ELF-1 (cell line): ENCODE measurements at regions not wholly inside any gene's neighbourhood (a gene's known extent, or its start where the extent isn't known, plus 50 kb on each side); places are given as distances from the start of the nearest gene placed in this dataset.
A peak's percentile ranks its signal among the peaks of the same experiment; 100 is the strongest.
"Not testable (repeated sequence)": the region's sequence is repeated elsewhere in the genome, so short reads cannot be mapped to it uniquely, and the experiment has no call there.

ENCODE experiments used
- DNase-seq: peaks from one replicate; pipeline ENCODE4 v3.0.0-alpha.2; 2016; ENCODE audit warnings: low read depth, low spot score

GRCh38 chr7:112540839-112541577 lies 60.2 kb downstream of the LSMEM1 start:
- no peak for DNase-seq

DNA sequence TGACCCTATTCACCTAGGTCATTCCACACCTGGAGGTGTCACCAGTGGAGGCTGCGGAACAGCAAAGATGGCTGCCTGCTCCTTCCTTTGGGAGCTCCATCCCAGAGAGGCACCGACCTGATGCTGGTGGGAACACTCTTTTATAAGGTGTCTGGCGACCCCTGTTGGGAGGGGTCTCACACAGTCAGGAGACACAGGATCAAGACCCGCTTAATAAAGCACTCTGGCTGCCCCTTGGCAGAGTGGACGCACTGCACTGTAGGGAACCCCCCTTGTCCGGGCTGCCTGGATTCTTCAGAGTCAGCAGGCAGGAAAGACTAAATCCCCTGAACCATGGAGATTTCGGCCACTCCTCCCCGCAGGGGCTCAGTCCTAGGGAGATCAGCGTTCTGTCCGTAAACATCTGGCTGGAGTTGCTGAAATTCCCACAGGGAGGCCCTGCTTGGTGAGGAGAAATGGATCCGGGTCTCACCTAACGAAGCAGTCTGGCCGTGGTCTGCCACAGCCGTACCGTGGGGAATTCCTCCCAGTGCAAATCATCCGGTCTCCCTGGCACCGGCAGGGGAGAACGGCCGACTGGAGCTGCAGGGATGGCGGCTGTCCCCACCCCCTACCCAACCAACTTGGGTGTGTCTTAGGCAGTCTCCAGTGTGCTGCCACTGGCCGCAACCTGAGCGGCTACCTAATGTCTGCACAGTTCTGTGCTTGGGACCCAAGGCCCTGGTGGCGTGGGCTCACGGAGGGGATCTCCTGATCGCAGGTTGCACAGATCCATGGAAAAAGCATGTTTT lies 66.1 kb downstream of the LSMEM1 start:
- DNase-seq = peak; percentile 48

DNA sequence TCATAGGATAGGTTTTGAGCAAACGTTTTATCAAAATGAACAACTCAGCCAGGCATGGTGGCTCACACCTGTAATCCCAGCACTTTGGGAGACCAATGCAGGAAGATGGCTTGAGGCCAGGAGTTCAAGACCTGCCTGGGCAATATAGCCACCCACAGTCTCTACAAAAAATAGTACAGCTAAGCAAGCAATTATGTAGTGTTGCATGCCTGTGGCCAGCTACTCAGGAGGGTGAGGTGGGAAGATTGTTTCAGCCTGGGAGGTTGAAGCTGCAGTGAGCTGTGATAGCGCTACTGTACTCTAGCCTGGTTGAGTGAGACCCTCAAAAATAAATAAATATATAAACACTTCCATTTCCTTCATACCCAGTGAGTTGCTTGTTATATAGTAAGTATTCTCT lies 67.1 kb downstream of the LSMEM1 start:
- no peak for DNase-seq

DNA sequence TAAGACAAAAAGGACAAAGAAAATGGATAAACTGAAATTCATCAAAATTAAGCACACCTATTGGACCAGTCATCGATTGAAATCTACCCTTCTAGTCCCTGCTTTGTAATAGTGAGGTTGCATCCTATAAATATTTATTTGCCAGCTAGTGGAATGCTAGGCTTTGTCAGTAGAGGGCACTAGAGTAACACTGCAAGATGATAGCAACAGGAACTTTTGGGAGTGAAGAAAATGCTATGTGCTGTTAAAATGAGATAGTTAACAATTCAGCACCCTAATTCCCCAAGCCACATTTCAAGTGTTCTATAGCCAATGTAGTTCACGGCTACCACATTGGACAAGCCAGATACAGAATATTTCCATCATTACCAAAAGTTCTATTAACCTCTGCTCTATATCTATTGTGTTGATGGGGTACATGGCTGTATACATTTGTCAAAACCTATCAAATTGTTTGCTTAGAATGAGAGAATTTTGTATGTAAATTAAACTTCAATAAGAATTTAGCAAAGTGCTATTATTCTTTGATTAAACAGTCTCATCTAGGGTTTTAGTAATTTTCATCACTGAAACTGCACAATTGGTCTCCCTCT lies 69.8 kb downstream of the LSMEM1 start:
- DNase-seq = no peak

- not testable (repeated sequence) for DNase-seq
Measured at GRCh38 chr7:112551521-112551920, 70.7 kb downstream of the LSMEM1 start.

DNA sequence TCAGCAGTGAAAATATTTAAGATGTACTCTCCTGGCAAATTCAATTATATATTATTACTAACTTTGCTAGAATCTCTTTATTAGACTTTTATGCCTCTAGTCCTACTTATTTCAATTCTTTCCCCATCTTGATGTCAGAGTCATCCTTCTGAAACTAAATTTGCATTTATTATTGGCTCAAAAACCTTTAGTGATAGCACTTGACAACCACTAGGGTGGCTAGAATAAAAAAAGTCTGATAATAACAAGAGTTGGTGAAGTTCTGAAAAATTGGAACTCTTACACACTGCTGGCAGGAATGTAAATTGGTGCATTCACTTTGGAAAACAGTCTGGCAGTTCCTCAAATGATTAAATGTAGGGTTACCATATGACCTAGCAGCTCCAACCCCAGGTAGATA lies 73.8 kb downstream of the LSMEM1 start:
- DNase-seq = no peak

DNA sequence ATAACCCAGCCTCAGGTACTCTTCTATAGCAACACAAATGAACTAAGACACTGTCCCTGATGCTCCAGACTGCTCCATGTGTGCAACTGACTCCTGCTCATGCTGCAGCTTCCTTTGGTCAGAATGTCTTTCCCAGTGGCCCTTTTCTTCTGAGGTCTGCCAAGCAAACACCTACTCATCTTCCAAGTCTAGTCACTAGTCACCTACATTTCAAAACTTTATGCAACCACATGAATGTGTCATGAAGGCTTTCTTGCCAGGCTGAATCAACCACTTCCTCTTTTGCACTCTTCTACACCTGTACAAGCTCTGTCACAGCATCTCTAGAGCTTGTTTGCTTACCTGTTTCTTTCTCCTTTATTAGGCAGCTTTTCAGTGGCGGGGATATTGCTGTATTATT lies 75.8 kb downstream of the LSMEM1 start:
- no peak for DNase-seq

GRCh38 chr7:112566442-112567324 lies 85.9 kb downstream of the LSMEM1 start:
- DNase-seq = no peak

DNA sequence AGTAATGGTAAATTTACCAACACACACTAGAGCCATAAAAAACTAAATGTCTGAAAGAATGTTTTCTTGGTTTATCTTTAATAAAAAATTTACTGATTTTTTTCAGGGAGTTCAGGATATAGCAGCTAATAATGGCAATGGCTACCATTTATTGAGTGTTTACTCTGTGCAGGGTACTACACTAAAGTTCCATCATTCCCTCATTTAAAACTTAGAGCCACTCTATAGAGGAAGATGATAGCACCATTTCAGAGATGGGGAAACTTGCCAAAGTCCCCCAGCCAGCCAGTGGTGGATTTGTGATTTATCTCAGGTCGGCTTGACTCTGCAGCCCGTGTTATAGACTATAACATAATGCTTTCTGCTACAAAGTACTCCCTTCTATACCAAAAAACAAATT lies 86.6 kb downstream of the LSMEM1 start:
- no peak for DNase-seq

GRCh38 chr7:112571852-112572607 lies 91.2 kb downstream of the LSMEM1 start:
- peak; percentile 5 for DNase-seq

- DNase-seq = no peak
Measured at GRCh38 chr7:112572669-112573301, 92.0 kb downstream of the LSMEM1 start.

DNA sequence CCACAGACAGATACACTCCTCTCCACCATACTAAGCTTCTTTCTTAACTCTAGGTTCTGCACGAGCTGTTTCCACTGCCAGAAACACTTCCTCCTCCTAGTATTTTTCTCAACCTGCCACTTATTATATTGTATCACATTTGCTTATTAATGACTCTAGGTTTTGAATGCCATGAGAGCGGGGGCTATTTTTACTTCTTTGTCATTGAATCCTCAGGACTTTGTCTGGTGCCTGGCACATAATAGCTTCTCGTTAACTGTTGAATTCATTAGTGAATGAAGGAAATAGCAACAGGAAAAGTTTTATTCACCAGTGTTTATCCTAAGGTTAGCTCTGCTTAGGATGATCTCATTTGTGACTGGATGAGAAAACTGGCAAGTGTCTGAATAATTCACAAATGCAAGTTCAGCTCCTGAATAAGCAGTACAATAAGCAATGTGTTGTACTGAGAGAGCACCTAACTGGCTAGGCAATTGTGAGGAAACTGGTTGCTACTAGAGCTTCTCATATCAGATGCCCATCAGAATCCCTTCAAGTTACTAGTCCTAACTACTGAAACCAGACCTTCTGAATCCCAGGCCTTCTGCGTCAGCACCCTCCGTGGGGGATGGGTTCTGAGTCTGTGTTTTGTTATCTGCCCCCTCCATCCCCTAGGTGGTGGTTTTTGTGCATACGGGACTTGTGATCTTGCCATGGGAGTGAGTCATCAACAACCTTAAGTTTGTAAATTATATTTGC lies 92.7 kb downstream of the LSMEM1 start:
- peak; percentile 60 for DNase-seq

DNA sequence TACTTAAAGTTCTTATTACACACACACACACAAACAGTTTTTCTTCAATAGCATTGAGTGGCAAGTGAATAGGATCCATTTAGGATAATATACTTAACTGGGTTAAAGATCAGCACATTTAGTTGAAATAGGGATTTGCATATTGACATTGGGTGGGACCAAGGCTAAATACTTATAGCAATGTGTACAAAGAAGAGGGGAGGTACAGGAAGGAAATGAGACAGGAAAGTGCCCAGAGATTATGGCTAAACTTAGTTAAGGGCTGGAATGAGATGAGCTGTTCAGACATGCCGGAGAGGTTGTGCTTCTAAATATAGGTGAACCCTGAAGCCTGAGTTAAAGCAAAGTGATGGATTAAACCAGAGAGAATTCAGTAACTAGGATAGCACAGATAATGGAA lies 95.1 kb downstream of the LSMEM1 start:
- no peak for DNase-seq

GRCh38 chr7:112579388-112579787 lies 98.6 kb downstream of the LSMEM1 start:
- DNase-seq = no peak

DNA sequence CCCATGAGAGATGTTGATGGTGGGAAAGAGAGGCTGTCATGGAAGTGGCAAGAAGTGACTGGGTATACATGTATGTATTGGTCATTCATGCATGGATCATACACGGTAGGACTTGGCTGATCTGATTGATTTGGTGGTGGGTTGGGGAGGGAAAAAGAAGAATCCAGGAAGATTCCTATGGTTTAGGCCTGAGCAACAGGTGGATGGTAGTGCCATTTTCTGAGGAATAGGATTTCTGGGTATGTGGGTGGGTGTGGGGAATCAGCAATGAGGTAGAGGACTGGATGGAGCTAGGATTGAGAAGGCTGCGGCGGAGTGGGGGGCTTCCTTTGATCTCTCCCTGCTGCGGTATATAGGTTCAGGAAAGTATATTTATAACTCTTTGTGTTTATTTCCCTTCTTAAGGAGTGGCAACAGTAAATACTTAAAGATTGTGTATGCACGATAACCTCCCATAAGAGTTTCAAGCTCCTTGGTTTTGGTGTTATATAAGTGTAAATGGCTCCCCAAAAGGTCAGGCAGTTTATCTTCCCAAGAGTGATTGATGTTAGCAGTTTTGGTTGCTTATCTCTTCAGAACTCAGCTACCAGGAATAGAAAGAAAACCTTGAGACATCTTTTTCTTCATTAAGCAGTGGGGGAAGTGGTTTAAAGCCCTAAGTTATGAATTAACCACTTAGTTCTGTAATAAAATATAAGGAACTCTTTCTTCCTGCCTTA lies 100.1 kb downstream of the LSMEM1 start:
- DNase-seq = no peak

GRCh38 chr7:112581529-112581928 lies 100.7 kb downstream of the LSMEM1 start:
- DNase-seq = no peak

GRCh38 chr7:112584290-112584689 lies 103.5 kb downstream of the LSMEM1 start:
- no peak for DNase-seq

DNA sequence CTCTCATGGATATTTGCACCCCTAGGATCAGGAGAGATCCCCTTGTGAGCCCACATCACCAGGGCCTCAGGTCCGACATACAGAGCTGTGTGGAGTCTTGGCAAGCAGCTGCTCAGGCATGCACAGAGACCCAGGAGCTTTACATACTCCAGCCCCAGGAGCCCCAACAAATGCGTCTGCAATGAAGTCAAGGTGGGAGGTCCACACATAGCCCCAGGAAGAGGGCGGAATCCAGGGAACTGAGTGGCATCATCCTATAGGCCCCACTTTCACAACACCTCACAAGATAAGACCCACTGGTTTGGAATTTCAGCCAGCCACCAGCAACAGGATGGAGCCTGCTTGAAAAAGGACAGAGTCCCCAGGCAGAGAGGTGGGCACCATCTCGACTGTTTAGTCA lies 106.7 kb downstream of the LSMEM1 start:
- no peak for DNase-seq
